ENCODE measurements at regions not wholly inside any gene's neighbourhood (a gene's known extent, or its start where the extent isn't known, plus 50 kb on each side); places are given as distances from the start of the nearest gene placed in this dataset.

GRCh38 chr12:71021491-71021890 is 101.0 kb upstream of the PTPRR start:
- TF ChIP-seq CTCF (conservative IDR thresholded peaks at IDR 0.05; ENCODE audit: low read depth, low read length) (no peak), EZH2 (IDR thresholded peaks at IDR 0.05; ENCODE audit: low read length, unreplicated experiment) (no peak)

All from PC-3 (cell line).